ENCODE measurements at regions not wholly inside any gene's neighbourhood (a gene's known extent, or its start where the extent isn't known, plus 50 kb on each side); places are given as distances from the start of the nearest gene placed in this dataset.

DNA sequence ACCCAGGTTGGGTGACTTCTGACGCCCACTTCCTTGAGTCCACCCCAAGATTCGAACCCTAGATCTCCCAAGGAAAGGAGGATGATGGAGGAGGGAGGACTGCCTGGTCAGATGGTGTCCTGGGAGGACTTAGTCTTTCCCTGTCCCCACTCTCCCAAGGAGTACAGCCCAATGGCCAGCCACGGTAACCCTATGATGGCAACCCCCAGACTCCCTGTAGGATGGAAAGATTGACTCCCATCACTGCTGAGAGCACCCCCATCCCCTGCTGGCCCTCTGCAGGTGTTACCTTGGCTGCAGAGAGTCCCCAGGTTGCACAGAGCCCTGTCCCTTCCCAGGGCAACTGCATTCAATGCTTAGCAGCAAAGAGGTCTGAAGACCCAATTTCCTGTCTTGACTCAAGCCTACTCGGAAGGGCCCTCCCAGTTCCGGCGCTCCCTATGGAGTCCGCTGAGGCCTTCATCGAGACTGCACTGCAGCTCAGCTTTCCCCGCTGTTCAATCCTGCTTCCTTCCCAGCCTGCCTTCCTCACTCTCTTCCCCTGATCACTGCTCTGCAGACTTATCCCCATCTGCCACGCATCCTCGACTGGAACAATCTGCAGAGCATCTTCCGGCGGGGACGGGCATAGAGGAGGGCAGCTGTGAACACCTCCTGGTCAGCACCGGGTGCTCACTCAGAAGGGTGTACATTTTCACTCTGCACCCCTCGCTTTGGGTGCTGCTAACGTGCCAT is 50.8 kb upstream of the OCM2 start:
- H3K27ac Mint-ChIP-seq: no peak overlapping the region
- DNase-seq (ENCODE audit: low spot score) (no peak), ATAC-seq (peak in 1 of 2 donors; percentile 59)
- no peaks in the 10 kb centered on the region for H3K36me3 Mint-ChIP-seq
- H3K4me1 Mint-ChIP-seq (ENCODE audit: low read depth in 2 of 2): no peaks in the 10 kb centered on the region
- peaks cover 10 to 14% of the 10 kb centered on the region in 2 donors for H3K27me3 Mint-ChIP-seq
- no peak overlapping the region for H3K4me3 Mint-ChIP-seq
- no peaks in the 10 kb centered on the region for H3K9me3 Mint-ChIP-seq

DNA sequence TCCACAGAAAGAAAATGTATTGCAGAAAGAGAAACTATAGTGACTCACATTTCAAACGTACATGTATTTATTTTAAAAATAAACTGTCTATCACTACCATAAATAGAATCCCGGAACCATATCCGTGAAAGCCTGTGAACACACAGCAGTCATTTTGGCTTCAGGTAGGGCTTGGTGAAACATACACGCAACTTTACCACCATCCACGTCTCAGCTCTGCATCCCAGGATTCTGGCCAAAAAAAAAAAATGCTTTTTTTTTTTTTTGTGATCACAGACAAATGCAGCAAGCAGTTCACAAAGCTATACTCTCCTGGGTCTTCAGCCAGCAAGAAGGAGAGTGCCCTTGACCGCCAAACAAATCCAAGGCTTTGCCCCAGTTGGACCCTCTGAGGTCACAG is 56.8 kb upstream of the OCM2 start:
- Mint-ChIP-seq H3K36me3 (no peaks in the 10 kb centered on the region), H3K27ac (no peak overlapping the region), H3K4me3 (no peak overlapping the region), H3K9me3 (no peaks in the 10 kb centered on the region), H3K27me3 (peaks cover 0 to 4% of the 10 kb centered on the region in 2 donors), H3K4me1 (ENCODE audit: low read depth in 2 of 2) (peaks cover 0 to 4% of the 10 kb centered on the region in 2 donors)
- no peak for ATAC-seq
- no peak for DNase-seq (ENCODE audit: low spot score)

DNA sequence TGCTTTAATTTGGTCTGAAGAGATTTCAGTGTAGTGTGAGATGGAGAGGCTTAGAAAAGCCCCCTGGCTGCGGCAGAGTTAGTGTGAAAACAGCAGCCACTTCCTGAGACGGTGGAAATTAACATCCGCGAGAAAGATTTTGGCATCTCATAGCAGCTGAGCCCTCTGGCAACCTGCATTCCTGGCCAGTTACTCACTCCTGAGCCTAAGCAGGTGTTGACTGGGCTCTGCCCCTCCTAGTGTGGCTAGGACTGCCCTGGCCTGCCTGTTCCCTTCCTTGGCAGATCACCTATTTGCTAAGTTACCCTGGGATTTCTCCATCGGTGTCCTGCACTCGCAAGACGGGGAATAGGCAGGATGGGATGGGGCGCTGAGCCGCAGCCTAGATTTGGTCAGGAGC is 57.6 kb upstream of the LMTK2 start:
- H3K36me3 Mint-ChIP-seq: no peaks in the 10 kb centered on the region
- peaks cover 0 to 4% of the 10 kb centered on the region in 2 donors for H3K4me1 Mint-ChIP-seq (ENCODE audit: low read depth in 2 of 2)
- H3K9me3 Mint-ChIP-seq: no peaks in the 10 kb centered on the region
- H3K27me3 Mint-ChIP-seq: no peaks in the 10 kb centered on the region
- no peak overlapping the region for H3K27ac Mint-ChIP-seq
- DNase-seq (ENCODE audit: low spot score) (no peak), ATAC-seq (no peak)
- H3K4me3 Mint-ChIP-seq: no peak overlapping the region

DNA sequence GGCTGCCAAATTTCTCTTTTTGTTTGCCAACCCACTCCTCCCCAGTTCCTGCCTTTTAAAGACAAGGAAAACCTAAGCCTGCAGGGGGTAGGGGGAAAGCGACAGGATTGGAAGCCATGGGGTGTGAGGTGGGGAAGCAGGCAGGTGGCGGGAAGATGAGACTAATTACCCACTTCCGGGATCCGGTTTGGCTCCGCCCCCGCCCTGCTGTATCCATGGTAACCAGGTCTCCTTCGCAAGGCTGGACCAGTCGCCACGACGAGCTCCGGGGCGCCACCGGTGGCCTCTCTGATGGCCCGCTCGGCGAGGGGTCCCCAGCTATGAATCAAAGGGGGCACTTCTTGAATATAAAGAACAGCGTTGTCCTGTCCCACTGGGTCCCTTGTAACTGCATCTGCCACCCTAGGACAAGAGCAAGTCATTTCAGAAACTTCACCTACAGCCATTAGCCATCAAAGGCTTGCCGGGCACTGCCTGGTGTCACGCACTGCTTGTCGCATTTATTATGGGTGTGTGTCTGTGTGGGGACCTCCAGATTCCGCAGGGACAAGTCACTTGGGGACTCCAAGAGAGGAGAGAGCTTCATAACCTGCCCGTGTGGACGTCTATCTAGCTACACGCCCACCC is 55.4 kb upstream of the LMTK2 start:
- Mint-ChIP-seq H3K27me3 (peaks cover 0 to 2% of the 10 kb centered on the region in 2 donors), H3K36me3 (no peaks in the 10 kb centered on the region), H3K4me3 (no peak overlapping the region), H3K27ac (no peak overlapping the region), H3K9me3 (no peaks in the 10 kb centered on the region), H3K4me1 (ENCODE audit: low read depth in 2 of 2) (peaks cover 0 to 4% of the 10 kb centered on the region in 2 donors)
- DNase-seq (ENCODE audit: low spot score) (peak; percentile 61), ATAC-seq (no peak)

DNA sequence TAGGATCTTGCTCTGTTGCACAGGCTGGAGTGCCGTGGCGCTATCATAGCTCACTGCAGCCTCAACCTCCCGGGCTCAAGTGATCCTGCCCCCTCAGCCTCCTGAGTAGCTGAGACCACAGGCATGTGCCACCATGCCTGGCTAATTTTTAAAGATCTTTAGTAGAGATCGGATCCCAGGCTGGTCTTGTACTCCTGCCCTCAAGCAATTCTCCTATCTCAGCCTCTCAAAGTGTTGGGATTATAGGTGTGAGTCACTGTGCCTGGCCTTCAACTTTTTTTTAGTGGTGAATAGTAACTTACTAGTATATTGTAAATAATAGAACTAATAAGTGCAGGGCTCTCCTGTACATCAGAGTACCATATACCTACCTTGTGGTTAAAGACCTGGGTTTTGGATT is 52.1 kb upstream of the LMTK2 start:
- Mint-ChIP-seq H3K9me3 (no peaks in the 10 kb centered on the region), H3K27me3 (peaks cover 6 to 9% of the 10 kb centered on the region in 2 donors), H3K27ac (no peak overlapping the region), H3K4me1 (ENCODE audit: low read depth in 2 of 2) (peaks cover 0 to 4% of the 10 kb centered on the region in 2 donors), H3K4me3 (no peak overlapping the region), H3K36me3 (no peaks in the 10 kb centered on the region)
- ATAC-seq (no peak), DNase-seq (ENCODE audit: low spot score) (no peak)

DNA sequence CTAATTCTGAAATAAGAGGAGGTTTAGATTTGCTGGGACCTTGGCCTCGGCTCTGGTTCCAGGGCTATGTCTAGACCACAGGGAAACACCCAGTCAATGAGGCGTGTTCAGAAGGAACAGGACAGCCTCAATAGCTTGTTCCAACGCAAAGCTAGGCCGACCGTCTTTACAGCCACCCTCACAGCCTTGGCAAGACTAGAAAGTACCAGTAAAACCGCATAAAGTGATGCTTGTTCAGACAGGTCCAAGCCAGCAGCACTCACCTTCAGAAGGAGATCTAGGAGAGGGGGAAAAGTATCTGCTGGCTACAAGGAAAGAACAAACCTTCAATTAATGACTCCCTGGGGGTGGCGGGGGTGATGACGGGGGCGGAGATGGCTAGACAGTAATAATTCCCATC is 50.1 kb upstream of the LMTK2 start:
- no peak overlapping the region for H3K4me3 Mint-ChIP-seq
- H3K4me1 Mint-ChIP-seq (ENCODE audit: low read depth in 2 of 2): no peaks in the 10 kb centered on the region
- ATAC-seq (no peak), DNase-seq (ENCODE audit: low spot score) (no peak)
- no peaks in the 10 kb centered on the region for H3K36me3 Mint-ChIP-seq
- no peak overlapping the region for H3K27ac Mint-ChIP-seq
- peaks cover 6 to 13% of the 10 kb centered on the region in 2 donors for H3K27me3 Mint-ChIP-seq
- H3K9me3 Mint-ChIP-seq: no peaks in the 10 kb centered on the region
